ENCODE measurements at regions not wholly inside any gene's neighbourhood (a gene's known extent, or its start where the extent isn't known, plus 50 kb on each side); places are given as distances from the start of the nearest gene placed in this dataset.

- intact Hi-C loops (cut with micrococcal nuclease; ENCODE audit: unreplicated experiment), result no loop called here
- Histone ChIP-seq H3K9me2 (ENCODE audit: insufficient read depth) (no peaks in the 10 kb centered on the region), H3K4me2 (no peak overlapping the region), H3K27ac (no peak overlapping the region), H3K36me3 (ENCODE audit: low read depth) (no peaks in the 10 kb centered on the region), H3K9me3 (ENCODE audit: insufficient read depth, low read depth) (no peaks in the 10 kb centered on the region), H2AFZ (no peak overlapping the region), H3K4me3 (no peak overlapping the region), H3K27me3 (ENCODE audit: insufficient read depth, low read depth) (no peaks in the 10 kb centered on the region), H3K4me1 (replicated peaks; ENCODE audit: insufficient read depth) (no peaks in the 10 kb centered on the region), H4K20me1 (ENCODE audit: insufficient read depth) (no peaks in the 10 kb centered on the region), H3K79me2 (ENCODE audit: low read depth) (no peaks in the 10 kb centered on the region), H3F3A (ENCODE audit: insufficient read depth, low read depth) (no peaks in the 10 kb centered on the region)
- BruUV-seq (replicated peaks), result no TSS peak
- ChIA-PET CTCF (no interaction called here), POLR2A (ENCODE audit: unreplicated experiment) (no interaction called here)
- TF ChIP-seq, protein P1, sequence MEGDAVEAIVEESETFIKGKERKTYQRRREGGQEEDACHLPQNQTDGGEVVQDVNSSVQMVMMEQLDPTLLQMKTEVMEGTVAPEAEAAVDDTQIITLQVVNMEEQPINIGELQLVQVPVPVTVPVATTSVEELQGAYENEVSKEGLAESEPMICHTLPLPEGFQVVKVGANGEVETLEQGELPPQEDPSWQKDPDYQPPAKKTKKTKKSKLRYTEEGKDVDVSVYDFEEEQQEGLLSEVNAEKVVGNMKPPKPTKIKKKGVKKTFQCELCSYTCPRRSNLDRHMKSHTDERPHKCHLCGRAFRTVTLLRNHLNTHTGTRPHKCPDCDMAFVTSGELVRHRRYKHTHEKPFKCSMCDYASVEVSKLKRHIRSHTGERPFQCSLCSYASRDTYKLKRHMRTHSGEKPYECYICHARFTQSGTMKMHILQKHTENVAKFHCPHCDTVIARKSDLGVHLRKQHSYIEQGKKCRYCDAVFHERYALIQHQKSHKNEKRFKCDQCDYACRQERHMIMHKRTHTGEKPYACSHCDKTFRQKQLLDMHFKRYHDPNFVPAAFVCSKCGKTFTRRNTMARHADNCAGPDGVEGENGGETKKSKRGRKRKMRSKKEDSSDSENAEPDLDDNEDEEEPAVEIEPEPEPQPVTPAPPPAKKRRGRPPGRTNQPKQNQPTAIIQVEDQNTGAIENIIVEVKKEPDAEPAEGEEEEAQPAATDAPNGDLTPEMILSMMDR (conservative IDR thresholded peaks at IDR 0.05), result no peak
- no peak for TF ChIP-seq EZH2 (IDR thresholded peaks at IDR 0.05; ENCODE audit: low read depth)
- no peak for DNase-seq
Measured at GRCh38 chr3:181790561-181790960, 78.8 kb downstream of the SOX2 start.

GRCh38 chr3:181791056-181791955 lies 79.6 kb downstream of the SOX2 start:
- Histone ChIP-seq H3K36me3 (ENCODE audit: low read depth) (no peaks in the 10 kb centered on the region), H3K9me2 (ENCODE audit: insufficient read depth) (no peaks in the 10 kb centered on the region), H3K79me2 (ENCODE audit: low read depth) (no peaks in the 10 kb centered on the region), H2AFZ (no peak overlapping the region), H3K4me2 (no peak overlapping the region), H3K27ac (no peak overlapping the region), H4K20me1 (ENCODE audit: insufficient read depth) (no peaks in the 10 kb centered on the region), H3F3A (ENCODE audit: insufficient read depth, low read depth) (no peaks in the 10 kb centered on the region), H3K27me3 (ENCODE audit: insufficient read depth, low read depth) (no peaks in the 10 kb centered on the region), H3K4me1 (replicated peaks; ENCODE audit: insufficient read depth) (no peaks in the 10 kb centered on the region), H3K9me3 (ENCODE audit: insufficient read depth, low read depth) (no peaks in the 10 kb centered on the region), H3K4me3 (no peak overlapping the region)
- DNase-seq, result no peak
- BruUV-seq (replicated peaks), result no TSS peak
- CTCF ChIA-PET, result no interaction called here
- POLR2A ChIA-PET (ENCODE audit: unreplicated experiment), result no interaction called here
- intact Hi-C loops (cut with micrococcal nuclease; ENCODE audit: unreplicated experiment), result no loop called here
- TF ChIP-seq, protein P1 (conservative IDR thresholded peaks at IDR 0.05), result no peak
- no peak for TF ChIP-seq EZH2 (IDR thresholded peaks at IDR 0.05; ENCODE audit: low read depth)

- POLR2A ChIA-PET (ENCODE audit: unreplicated experiment), result no interaction called here
- Histone ChIP-seq H3K27me3 (ENCODE audit: insufficient read depth, low read depth) (no peaks in the 10 kb centered on the region), H3K4me3 (no peak overlapping the region), H3K36me3 (ENCODE audit: low read depth) (no peaks in the 10 kb centered on the region), H2AFZ (no peak overlapping the region), H3F3A (ENCODE audit: insufficient read depth, low read depth) (no peaks in the 10 kb centered on the region), H3K4me2 (no peak overlapping the region), H3K27ac (no peak overlapping the region), H4K20me1 (ENCODE audit: insufficient read depth) (no peaks in the 10 kb centered on the region), H3K4me1 (replicated peaks; ENCODE audit: insufficient read depth) (no peaks in the 10 kb centered on the region), H3K9me2 (ENCODE audit: insufficient read depth) (no peaks in the 10 kb centered on the region), H3K79me2 (ENCODE audit: low read depth) (no peaks in the 10 kb centered on the region), H3K9me3 (ENCODE audit: insufficient read depth, low read depth) (no peaks in the 10 kb centered on the region)
- TF ChIP-seq, protein P1 (conservative IDR thresholded peaks at IDR 0.05), result no peak
- TF ChIP-seq EZH2 (IDR thresholded peaks at IDR 0.05; ENCODE audit: low read depth), result no peak
- BruUV-seq (replicated peaks), result no TSS peak
- intact Hi-C loops (cut with micrococcal nuclease; ENCODE audit: unreplicated experiment), result loop anchor here (2.0 kb wide), 1 partner anchor 14 kb away; no protein-coding TSS in a partner anchor
- DNase-seq, result no peak
- CTCF ChIA-PET, result no interaction called here
Measured at GRCh38 chr3:181793006-181793405, 81.3 kb downstream of the SOX2 start.

All from PC-9 (cell line).